ENCODE measurements at regions not wholly inside any gene's neighbourhood (a gene's known extent, or its start where the extent isn't known, plus 50 kb on each side); places are given as distances from the start of the nearest gene placed in this dataset.

- no peak overlapping the region for H3K4me3 ChIP-seq
- no peaks in the 10 kb centered on the region for H3K27me3 ChIP-seq
- no peak for TF ChIP-seq CTCF (IDR thresholded peaks at IDR 0.05)
- DNase-seq (peak in 1 of 4 donors; percentile 56), ATAC-seq (no peak)
- no peaks in the 10 kb centered on the region for H3K36me3 ChIP-seq
- no peak overlapping the region for H3K27ac ChIP-seq
- no peaks in the 10 kb centered on the region for H3K9me3 ChIP-seq
- no peaks in the 10 kb centered on the region for H3K4me1 ChIP-seq
- intact Hi-C loops (cut with DNase I), result no loop called here
Observed at GRCh38 chr7:25361863-25362262, 133.6 kb upstream of the NPVF start.

- no peak overlapping the region for H3K27ac ChIP-seq
- intact Hi-C loops (cut with DNase I), result no loop called here
- TF ChIP-seq CTCF (IDR thresholded peaks at IDR 0.05), result no peak
- H3K9me3 ChIP-seq, result peaks cover 6 to 22% of the 10 kb centered on the region in 2 donors
- peaks cover 0 to 2% of the 10 kb centered on the region in 2 donors for H3K4me1 ChIP-seq
- no peaks in the 10 kb centered on the region for H3K27me3 ChIP-seq
- ATAC-seq (no peak), DNase-seq (no peak)
- no peaks in the 10 kb centered on the region for H3K36me3 ChIP-seq
- H3K4me3 ChIP-seq, result no peak overlapping the region
Observed at GRCh38 chr7:25368599-25369201, 140.4 kb upstream of the NPVF start.

- Histone ChIP-seq H3K4me3 (no peak overlapping the region), H3K36me3 (no peaks in the 10 kb centered on the region), H3K27ac (no peak overlapping the region), H3K9me3 (peaks cover 6 to 22% of the 10 kb centered on the region in 2 donors), H3K27me3 (no peaks in the 10 kb centered on the region), H3K4me1 (peaks cover 0 to 2% of the 10 kb centered on the region in 2 donors)
- TF ChIP-seq CTCF (IDR thresholded peaks at IDR 0.05), result no peak
- DNase-seq, result no peak
- intact Hi-C loops (cut with DNase I), result no loop called here
- ATAC-seq, result no peak
Observed at GRCh38 chr7:25369786-25370185, 141.5 kb upstream of the NPVF start.

- H3K27me3 ChIP-seq, result no peaks in the 10 kb centered on the region
- no peak for ATAC-seq
- H3K9me3 ChIP-seq, result peaks cover 6 to 22% of the 10 kb centered on the region in 2 donors
- TF ChIP-seq CTCF (IDR thresholded peaks at IDR 0.05), result no peak
- no peak for DNase-seq
- no peak overlapping the region for H3K4me3 ChIP-seq
- no peaks in the 10 kb centered on the region for H3K36me3 ChIP-seq
- intact Hi-C loops (cut with DNase I), result no loop called here
- H3K4me1 ChIP-seq, result peaks cover 0 to 2% of the 10 kb centered on the region in 2 donors
- no peak overlapping the region for H3K27ac ChIP-seq
Observed at GRCh38 chr7:25371972-25372371, 143.7 kb upstream of the NPVF start.

- Histone ChIP-seq H3K9me3 (peaks cover 6 to 18% of the 10 kb centered on the region in 2 donors), H3K4me1 (no peaks in the 10 kb centered on the region), H3K4me3 (no peak overlapping the region), H3K36me3 (no peaks in the 10 kb centered on the region), H3K27ac (peak overlapping the region in 1 of 2 donors; percentile 2), H3K27me3 (no peaks in the 10 kb centered on the region)
- no peak for DNase-seq
- intact Hi-C loops (cut with DNase I), result no loop called here
- no peak for ATAC-seq
- no peak for TF ChIP-seq CTCF (IDR thresholded peaks at IDR 0.05)
Observed at GRCh38 chr7:25375805-25376600, 147.7 kb upstream of the NPVF start.

Measured in left lung (tissue), 4 donors.